ENCODE measurements at regions not wholly inside any gene's neighbourhood (a gene's known extent, or its start where the extent isn't known, plus 50 kb on each side); places are given as distances from the start of the nearest gene placed in this dataset.
"Not testable (repeated sequence)": the region's sequence is repeated elsewhere in the genome, so short reads cannot be mapped to it uniquely, and the experiment has no call there.

DNA sequence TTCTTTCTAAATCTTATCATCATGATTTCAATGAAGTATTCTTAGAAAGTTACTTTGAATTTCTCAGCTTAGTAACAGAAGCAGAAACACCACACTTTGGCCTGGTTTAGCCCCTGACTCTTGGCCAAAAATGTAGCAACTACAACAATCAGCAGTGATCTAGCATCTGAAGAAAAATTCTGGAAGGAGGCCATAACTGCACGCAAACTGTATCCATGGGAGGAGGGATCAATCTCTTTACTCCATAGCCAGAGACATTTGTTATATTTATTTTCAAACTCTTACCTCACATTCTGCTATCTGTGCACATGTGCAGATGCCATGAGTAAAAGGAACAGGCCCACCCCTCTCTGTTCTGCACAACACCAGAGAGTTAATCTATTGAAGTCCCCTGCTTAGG is 251.0 kb upstream of the P2RY1 start:
- DNase-seq = no peak

DNA sequence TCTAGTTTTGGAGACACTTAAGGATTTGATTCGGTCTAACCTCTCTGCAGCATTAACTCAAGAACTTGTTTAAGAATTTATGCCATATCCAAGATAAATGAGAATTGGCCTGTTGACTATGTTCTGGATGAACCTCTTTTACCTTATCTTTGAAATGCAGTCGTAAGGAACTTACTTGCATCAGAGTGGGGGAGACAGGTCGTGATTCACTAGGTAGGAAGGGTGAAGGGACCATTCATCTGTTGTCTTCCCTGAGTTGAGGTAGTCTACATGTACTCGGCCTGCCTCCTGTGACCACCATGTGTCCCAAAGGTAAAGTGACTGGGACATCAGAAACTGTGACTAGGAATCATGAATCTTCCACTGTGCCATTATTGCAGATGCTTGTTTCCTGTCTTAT is 248.0 kb upstream of the P2RY1 start:
- DNase-seq = no peak

DNA sequence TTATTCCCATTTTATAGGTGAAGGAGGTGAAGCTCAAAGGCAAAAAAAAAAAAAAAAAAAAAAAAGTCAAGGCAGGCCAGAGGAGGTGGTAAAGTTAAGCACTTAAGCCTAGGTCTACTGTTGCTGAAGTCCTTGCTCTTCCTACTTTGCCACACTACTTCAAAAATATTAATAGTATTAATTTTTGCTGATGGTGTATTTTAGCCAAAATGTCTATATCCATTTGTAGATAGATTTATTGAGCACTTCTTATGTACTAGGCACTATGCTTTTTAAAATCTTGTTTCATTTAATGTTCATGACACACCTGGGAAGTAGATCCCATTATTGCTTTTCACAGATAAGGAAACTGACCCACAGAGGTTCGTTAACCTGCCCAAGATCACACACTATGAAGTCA is 247.1 kb upstream of the P2RY1 start:
- DNase-seq = no peak

DNA sequence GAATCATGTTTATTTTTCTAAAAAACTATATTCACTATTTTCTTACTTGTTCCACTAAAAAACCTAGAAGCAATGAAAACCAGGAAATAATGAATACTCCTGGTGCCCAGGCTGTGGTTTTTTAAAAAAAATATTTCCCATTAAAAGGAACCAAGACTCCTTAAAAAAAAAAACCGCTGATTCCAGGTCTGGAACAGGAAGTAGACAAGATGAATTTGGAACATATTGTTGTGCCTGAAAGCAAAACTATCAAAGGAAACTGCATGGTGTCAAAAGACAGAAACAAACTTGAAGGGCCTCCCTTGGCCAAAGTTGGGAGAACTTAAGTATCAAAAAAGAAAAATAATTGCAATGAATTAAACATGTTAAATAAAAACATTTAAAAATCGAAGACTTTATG is 245.3 kb upstream of the P2RY1 start:
- no peak for DNase-seq

DNA sequence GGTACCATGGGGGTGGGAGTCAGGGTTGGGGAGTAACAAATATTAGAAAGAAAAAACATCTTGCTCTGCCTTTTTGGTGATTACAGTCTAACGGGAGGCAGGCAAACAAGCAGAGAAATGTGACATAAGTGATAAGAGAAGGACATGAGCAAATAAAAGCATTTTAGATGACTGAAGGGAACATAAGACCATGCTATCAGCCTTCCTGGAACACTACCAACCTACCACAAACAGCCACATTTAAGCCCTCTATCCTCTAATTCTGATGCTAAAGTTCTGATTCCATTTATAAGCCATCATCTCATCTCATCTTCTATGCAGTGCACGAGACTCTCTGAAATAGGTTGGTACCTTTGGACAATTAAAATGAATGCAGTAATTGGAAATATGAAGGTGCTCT is 243.4 kb upstream of the P2RY1 start:
- DNase-seq = no peak

DNA sequence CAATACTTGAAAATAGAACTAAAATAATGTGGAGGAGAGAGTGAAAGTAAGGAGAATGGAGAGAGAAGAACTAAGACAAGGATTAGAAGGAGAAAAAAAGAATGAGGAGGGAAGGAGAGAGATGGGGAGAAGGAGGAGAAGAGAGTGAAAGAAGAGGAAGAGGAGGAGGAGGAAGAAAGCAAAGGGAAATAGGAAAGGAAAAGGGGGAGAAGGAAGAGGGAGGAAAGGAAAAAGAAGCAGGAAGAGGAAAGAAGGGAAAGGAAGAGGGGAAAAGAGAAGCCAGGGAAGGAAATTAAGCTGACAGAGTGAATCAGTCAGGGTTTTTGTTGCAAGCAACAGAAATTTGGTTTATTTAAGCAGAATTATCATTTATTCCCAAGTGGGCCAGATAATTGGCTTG is 241.7 kb upstream of the P2RY1 start:
- DNase-seq = no peak

DNA sequence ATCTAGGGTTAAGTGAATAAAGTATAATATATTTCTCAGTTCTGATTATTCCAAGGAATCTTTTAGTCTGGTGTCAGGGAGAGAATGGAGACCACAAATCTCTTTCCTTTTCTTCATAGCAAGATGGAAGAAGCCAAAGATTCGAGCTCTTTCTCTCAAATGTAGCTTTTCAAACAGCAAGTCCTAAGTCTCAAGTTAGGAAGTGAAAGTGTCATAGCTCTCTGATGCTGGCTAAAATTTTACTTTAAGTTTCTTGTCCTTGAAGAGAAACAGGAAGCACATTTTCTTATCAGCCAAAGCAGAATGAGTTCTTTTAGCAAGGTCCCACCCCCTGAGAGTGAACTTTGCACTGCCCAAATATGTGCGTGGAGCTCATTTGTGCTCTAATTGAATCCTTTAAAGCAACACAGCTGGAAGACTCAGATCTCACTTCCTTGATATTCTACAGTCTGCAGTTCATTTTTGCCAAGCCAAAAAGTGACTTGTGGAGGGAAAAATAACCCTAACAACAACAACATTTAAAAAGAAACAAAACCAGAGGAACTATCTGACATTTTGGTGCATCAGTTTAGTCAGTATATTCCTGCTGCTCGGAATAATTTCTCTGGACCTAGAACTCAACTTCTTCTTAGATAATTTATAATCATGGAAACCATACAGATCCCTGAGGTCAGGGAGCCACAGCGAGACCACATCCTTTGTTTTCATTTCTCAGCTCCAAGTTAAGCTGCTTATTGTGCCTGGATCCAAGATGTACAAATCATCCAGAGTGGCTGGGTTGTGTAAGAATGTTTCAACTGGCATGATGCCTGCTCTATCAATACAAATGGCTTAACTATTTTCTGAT is 238.7 kb upstream of the P2RY1 start:
- no peak for DNase-seq

DNA sequence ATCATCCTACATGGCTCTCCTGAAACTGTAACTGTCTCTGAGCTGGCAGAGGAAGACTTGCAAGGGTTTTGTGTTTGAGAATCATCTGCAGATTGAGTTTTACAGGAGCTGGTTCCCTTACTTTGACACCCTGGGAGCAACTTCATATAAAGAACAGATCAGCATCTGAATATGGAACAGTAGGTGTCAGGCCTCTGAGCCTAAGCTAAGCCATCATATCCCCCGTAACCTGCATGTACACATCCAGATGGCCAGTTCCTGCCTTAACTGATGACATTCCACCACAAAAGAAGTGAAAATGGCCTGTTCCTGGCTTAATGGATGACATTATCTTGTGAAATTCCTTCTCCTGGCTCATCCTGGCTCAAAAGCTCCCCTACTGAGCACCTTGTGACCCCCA is 238.1 kb upstream of the P2RY1 start:
- DNase-seq = not testable (repeated sequence)

DNA sequence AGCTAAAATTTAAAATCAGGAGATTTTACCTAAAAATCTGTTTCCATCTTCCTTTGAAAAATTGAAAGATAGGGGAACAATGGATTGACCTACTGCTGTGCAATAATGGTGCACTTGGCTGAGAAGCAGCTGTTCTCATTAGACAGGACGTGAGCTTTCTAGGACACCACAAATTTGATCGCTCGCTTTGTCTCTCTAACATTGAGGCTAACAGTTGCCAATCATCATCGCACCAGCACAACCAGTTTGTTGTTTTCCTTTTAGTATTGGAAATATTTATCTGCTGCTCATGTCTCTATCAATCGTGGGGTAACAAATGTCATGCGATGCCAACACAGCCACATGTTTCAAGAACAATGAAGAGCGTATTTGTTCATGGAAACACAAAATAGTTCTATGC is 228.8 kb upstream of the P2RY1 start:
- DNase-seq = no peak

DNA sequence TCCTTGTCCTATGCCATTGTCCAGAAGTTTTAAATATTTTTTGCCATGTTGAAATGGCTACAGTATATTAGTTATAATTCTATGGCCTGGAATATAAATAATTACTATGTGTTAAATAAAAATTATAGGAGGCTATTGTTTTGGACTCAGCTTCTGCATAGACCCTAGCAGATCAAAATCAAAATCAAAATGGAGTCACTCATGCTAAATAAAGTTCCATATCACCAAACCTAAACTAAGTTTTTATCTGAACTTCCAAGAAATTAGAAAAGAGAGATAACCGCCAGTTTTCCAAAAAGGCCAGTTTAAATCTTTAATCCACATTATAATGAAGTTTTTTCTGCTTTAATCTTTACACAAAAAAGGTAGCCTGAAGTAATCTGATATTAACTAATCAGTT is 227.8 kb upstream of the P2RY1 start:
- DNase-seq = no peak

DNA sequence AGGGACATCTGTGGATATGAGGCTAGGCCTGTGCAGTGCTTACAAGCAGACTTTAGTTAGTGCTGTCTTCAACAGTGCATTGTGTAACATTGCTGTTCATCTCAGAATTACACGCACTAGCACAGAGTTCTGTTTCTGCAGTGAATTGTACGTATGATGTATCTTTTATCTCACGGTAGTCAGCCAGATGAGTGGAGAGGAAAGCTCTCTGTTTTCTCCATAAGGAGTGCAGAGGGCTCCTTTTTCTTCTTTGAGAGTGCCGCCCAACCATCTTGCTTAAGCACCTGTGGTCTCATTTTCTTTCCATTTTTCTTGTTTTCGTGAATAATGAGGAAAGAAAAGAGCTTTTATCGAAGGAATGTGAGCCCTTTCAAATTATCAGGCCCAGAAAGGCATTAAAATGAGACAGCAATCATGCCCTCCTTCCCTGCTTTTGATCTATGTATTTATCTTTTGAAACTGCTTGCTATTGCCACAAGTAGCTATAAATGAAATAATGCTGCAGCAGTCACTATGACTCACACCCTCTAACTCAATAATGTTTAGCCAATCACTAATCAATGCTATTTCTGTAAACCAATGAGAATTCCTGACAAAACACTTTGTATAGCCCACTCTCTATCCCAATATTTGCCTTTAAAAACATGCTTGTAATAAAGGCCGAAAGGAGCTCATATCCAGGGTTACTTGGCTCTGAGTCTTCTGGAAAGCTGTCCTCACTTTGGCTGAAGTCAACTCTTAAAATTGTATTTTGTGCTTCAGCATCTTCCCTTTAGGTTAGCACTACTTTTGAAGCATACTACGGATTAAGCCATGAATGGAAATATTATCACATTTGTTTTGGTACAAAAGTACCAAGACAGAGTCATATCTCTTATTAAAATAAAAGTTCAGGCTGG is 226.0 kb upstream of the P2RY1 start:
- no peak for DNase-seq

DNA sequence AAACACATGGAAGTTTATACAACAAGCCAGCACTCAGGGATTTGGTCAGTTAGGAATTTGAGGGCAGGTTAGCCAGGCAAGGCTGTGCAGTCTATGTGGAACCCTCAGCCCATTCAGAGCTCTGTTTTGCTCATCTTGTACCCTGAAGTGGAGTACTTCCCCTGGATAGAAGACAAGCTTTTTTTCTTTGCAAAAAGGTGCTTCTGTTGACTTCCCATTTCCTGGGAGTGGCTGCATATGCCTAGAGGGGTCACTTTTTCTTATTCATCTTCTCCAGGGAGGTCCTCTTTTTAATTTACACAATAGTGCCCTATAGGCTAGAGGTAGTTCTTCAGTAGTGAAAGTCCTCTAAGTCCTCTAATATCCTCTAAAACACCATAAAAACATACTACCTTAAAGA is 225.0 kb upstream of the P2RY1 start:
- no peak for DNase-seq

DNA sequence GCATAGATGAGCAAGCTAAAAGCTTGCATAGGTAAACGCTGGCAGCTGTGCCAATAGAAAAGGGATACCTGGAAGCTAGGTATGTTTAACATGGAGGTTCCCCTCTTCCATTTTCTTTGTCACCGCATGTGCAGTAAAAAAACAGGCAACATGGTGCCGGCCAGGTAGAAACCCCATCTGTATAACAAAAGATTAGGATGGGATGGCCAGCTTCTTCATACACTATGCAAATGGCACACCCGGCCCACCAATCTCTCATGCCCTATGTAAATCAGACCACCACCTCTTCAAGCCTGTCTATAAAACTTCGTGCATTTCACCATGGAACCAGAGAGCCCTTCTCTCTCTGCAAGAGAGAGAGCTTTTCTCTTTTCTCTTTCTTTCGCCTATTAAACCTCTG is 224.3 kb upstream of the P2RY1 start:
- no peak for DNase-seq

DNA sequence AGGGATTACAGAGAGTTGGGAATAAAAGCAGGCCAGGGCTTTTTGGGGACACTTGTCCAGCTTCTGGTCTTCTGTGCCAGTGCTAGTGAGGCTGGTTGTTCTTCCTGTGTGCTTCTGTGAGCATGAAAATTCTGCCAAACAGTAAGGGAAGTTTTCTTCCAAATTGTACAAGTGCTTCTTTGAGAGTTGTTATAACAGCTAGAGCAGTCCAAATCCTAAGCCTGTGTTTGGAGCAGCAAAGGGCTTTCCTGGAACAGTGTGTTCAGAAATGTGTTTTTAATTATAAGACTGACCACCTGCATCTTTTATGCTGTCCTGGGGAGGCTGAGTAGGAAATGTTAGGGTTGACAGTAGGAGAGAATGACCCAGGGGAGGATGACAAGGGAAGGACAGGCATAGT is 223.0 kb upstream of the P2RY1 start:
- DNase-seq = no peak

DNA sequence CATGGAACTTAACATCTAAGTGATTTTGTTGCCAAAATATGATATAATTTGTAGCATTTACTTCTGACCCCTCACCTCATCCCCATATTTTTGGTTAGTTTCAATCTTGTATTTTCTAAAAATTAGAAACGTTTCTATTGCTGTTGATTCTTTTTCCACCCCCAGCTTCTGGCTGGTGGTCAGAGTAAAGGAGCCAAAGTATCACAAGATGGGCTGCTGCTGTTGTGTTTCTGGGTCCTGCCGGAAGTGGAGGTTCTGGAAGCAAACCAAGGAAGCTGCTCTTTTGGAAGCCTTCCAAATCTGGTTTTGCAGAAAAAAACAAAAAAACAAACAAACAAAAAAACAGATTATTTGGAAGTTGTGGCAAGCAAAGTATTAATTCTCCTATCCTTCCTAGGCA is 221.1 kb upstream of the P2RY1 start:
- no peak for DNase-seq

DNA sequence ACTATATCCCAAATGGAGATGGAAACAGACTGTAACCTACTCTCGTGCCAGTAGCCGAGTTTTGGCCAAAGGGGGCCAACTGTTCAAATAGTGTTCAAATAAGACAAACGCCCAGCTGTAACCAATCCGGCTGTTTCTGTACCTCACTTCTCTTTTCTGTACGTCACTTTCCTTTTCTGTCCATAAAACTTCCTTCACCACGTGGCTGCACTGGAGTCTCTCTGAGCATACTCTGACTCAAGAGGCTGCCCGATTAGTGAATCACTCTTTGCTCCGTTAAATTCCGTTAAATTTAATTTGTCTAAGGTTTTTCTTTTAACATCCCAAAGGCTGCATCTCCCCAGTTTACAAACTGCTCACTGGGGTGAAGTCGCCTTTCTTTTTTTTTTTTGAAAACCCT is 219.2 kb upstream of the P2RY1 start:
- no peak for DNase-seq

DNA sequence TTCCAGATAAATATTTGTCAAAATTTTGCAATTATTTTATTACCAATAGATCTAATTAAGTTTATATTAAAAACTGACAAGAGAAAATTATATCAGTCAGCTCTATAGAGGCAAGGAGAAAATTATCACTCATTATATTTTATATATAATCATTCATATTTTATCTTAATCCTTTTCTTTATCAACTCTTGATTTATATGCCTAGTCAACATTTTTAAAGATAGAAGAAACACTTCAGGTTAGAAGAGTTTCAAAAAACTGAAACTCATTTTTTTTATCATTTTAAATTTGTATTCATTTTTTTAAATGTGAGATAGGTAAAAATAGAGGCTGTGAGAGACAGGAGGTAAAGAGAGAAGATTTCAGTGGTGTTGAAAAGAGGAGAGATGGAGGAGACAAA is 217.3 kb upstream of the P2RY1 start:
- DNase-seq = no peak

DNA sequence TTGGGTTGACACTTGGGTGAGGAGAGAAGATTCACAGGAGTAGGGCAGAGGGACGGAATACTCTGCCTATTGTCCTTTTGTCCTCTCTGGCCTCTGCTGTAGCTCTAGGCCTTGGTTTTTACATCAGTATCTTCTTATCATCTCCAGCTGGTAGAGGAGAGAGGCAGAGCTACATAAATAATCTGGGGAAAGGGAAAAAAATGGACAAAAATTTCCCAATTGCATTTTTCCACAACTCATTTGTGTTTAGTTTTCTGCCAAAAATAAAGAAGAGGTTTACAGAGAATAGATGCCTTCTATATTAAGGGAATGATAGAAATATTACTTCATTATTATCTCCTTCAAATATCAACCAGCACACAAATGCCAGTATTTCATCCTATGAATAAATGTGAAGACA is 216.4 kb upstream of the P2RY1 start:
- no peak for DNase-seq

DNA sequence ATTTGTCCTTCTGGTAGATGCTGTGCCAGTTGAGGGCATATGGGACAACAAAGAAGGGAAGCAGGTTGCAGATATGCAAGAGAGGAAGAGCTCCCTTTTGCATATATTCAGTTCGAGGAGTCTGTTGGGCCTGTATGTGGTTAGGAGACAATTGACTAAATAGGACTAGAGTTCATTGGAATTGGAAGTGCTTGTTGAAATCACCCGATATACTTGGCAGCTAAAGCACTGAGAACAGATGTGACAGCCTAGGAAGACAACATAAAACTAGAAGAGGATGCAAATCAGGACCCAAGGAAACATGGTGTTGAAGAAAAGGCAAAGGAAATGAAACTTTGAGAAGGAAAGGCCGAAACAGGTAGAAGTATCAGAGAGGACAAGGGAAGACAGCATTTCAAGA is 215.2 kb upstream of the P2RY1 start:
- DNase-seq = no peak

DNA sequence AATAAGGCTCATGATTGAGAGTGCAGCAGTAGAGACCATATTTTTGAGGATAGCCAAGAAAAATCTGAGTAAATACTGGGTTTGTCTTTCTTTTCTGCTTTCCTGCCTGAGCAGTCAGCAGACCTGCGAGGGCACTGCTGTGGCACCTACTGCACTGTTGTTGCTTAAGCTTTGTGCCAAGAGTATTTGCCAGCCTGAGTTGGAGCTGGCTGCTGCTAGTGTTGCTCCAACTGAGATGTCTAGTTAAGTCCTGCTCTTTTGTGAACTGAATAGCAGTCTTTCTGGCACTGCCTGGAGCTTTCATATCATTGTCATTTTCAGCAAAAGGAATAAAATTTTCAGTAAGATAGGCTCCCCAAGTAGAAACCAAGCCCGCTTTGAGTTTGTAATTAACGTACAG is 214.5 kb upstream of the P2RY1 start:
- DNase-seq = no peak

DNA sequence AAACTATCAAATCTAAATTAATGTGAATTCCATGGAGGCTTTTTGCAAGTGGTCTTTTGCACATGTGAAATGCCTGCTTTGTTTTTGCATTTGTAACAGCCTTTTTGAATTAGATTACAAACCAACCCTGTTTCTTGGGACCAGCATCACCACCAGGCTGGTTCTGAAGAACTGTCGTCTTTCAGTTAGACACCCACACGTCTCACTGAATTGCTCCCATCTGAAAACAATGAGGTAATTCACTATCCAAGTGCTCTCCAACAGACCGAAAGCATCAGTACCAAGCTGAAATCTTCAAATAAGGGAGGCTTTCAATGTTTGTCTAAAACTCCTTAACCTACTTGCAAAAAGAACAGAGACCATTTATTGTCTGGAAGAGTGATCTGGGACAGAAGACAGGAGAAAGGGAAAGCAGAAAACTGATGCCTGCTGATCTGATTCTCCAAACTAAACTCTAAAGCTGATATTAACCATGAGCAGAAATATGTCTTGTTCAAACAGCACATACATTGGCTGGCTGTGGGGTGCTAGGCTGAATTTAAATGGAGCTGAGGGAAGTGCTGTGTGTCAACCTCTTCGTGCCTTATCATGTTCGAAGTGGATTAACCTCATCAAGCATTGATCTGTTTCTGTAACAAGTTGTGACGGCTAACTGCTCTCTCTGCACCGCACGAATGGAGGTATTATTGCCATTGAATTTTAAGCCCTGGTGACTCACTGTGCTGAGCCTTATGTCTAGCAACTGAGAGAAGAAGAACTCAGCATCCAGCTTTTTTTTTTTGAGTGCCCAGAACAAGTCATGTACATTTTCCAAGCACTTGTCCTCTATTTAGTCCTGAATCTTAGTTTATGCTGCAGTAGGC is 213.7 kb upstream of the P2RY1 start:
- DNase-seq = no peak

DNA sequence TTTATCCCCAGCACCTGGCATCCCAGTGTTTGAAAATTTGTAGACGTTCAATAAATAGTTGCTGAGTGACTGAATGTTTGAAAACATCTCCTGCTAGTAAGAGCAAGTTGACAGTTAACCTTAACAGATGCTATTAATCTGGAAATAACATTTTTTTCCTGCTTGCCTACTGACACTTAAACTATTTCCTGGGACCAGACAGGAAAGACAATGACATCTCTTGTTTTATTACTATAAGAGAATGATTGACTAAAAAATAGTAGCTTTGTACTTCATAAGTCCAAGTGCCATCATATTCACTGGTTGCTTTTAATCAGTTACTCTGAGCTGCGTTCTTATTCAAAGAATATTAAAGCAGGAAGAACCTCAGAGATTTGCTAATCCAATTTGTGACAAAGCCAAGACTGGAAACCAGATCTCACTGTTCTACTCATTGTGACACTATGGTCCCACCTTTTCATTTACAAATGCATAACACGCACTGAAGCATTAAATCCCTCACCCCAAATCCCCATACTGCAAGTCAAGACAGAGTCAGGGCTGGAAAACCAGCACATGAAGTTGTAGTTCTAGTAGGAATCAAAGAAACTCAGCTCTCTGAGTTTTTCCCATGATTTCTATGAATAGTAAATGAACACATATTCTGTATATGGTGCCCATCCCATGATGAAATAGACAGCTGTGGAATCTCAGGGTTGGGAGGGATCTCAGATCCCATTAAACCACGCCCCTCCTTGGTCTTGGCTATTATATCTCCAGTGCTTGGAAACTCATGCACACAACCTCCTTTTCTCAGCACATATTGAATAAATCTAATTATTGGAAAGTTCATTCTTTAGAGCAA is 212.7 kb upstream of the P2RY1 start:
- DNase-seq = no peak

DNA sequence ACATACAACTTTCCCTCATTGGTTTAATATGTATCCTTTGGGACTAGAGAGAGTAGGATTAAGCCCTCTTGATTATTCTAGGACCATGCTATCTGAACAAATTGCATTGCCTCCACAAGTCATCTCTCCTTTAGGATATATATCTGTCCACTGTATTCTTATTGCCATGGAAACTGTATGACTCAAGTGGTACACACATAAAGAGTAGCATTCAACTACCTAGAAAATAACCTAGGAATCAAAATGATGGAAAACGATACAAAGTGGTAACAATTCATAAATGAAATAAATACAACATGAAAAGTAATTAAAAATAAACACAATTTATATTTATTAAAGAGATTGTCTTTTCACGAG is 212.1 kb upstream of the P2RY1 start:
- no peak for DNase-seq
